A673 (cell line): ENCODE measurements at regions not wholly inside any gene's neighbourhood (a gene's known extent, or its start where the extent isn't known, plus 50 kb on each side); places are given as distances from the start of the nearest gene placed in this dataset.

ENCODE experiments used
- EZH2 ChIP-seq: fragments of 200-600 bp; sonication (generic); IDR thresholded peaks from 2 replicates; pipeline ENCODE4 v1.6.1; 2017; ENCODE audit warnings: borderline replicate concordance, low read depth, mild to moderate bottlenecking, mixed read lengths, antibody characterized with exemption, low read length; ENCODE audit not compliant: poor library complexity, severe bottlenecking
- TF ChIP-seq, protein P1 (sequence below): fragments of 300-800, 200-600 bp; sonication (generic); conservative IDR thresholded peaks from 2 replicates; pipeline ENCODE4 v1.5.1; 2017; ENCODE audit warnings: low read depth, mild to moderate bottlenecking, antibody characterized with exemption, low read length, moderate library complexity, mixed read lengths

DNA sequence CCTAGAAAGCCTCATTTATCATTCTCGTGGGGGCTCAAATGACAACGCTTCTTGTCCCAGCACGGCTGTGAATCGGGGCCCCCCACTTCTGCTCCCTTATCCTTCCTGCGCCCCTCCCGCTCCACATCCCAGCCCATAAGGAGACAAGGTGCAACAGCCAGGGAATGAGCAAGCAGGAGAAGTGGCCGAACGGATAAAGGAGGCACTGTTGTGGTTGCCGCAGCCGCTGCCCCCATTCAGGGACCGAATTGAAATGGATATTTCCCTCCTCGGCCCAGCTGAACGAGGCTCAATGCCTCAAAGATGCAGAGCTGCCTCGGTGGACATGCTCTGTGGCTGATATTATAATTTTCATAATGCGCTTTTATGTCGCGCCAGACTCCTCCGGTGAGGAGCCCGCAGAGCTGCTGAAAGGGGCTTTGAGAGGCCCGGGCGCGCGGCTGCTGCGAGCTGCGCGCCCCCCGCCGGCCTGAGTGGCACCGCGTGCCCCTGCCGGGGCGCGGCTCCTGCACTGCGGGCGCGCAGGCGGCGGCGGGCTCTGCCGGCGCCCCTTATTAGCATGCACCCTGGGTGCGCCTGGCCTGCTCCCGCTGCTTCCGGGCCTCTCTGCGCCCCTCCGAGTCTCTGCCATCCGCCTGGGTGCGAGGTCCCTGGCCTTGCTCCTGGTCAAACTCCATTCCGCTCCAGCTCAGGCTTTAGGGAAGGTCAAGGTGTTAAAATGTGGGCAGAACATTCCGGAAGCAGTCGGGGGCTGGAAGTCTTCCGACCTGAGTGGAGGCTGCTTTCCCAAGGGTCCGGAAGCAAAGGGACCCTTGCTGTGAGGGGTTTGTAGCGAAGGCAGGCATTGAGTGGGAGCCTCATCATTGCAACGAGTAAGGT, 68.2 kb upstream of the TMEM33 start:
- TF ChIP-seq, protein P1, sequence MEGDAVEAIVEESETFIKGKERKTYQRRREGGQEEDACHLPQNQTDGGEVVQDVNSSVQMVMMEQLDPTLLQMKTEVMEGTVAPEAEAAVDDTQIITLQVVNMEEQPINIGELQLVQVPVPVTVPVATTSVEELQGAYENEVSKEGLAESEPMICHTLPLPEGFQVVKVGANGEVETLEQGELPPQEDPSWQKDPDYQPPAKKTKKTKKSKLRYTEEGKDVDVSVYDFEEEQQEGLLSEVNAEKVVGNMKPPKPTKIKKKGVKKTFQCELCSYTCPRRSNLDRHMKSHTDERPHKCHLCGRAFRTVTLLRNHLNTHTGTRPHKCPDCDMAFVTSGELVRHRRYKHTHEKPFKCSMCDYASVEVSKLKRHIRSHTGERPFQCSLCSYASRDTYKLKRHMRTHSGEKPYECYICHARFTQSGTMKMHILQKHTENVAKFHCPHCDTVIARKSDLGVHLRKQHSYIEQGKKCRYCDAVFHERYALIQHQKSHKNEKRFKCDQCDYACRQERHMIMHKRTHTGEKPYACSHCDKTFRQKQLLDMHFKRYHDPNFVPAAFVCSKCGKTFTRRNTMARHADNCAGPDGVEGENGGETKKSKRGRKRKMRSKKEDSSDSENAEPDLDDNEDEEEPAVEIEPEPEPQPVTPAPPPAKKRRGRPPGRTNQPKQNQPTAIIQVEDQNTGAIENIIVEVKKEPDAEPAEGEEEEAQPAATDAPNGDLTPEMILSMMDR = no peak
- TF ChIP-seq EZH2 = peak; percentile 55
